Muscle layer of colon (tissue), 2 donors: ENCODE measurements at regions not wholly inside any gene's neighbourhood (a gene's known extent, or its start where the extent isn't known, plus 50 kb on each side); places are given as distances from the start of the nearest gene placed in this dataset.

Experiments
- H3K27ac ChIP-seq: one replicate; pipeline ENCODE4 v1.7.0; 2013; ENCODE audit warnings: low read depth, mild to moderate bottlenecking, low read length, moderate library complexity
- H3K27me3 ChIP-seq, 2 donors: one replicate each; pipeline ENCODE4 v1.7.0; 2013; ENCODE audit warnings: low read length in 2 of 2, mild to moderate bottlenecking in 2 of 2; ENCODE audit not compliant: insufficient read depth in 2 of 2, control insufficient read depth in 1 of 2
- H3K36me3 ChIP-seq: one replicate; pipeline ENCODE4 v1.7.0; 2013; ENCODE audit warnings: mild to moderate bottlenecking, low read length; ENCODE audit not compliant: insufficient read depth
- H3K4me1 ChIP-seq: one replicate; pipeline ENCODE4 v1.7.0; 2013; ENCODE audit warnings: mild to moderate bottlenecking, low read length; ENCODE audit not compliant: insufficient read depth
- H3K4me3 ChIP-seq, 2 donors: one replicate each; pipeline ENCODE4 v1.7.0; 2013; ENCODE audit warnings: low read length in 2 of 2, low read depth in 1 of 2, mild to moderate bottlenecking in 1 of 2, moderate library complexity in 1 of 2
- H3K9ac ChIP-seq: one replicate; pipeline ENCODE4 v1.7.0; 2013; ENCODE audit warnings: low read length
- H3K9me3 ChIP-seq: one replicate; pipeline ENCODE4 v1.7.0; 2013; ENCODE audit warnings: mild to moderate bottlenecking, low read length
- donor health status: abdominal sarcoma.
- donor health status: Adenocarcinoma of cecum.

- no peaks in the 10 kb centered on the region for H3K27me3 ChIP-seq
- H3K4me1 ChIP-seq, result no peaks in the 10 kb centered on the region
- H3K27ac ChIP-seq, result no peak overlapping the region
- H3K4me3 ChIP-seq, result no peak overlapping the region
- no peak overlapping the region for H3K9ac ChIP-seq
- H3K9me3 ChIP-seq, result no peaks in the 10 kb centered on the region
- no peaks in the 10 kb centered on the region for H3K36me3 ChIP-seq
These were observed 531.3 kb downstream of the GALC start for GRCh38 chr14:87461704-87462103.

GRCh38 chr14:87457720-87458119, 535.3 kb downstream of the GALC start:
- no peaks in the 10 kb centered on the region for H3K9me3 ChIP-seq
- no peaks in the 10 kb centered on the region for H3K27me3 ChIP-seq
- H3K36me3 ChIP-seq, result no peaks in the 10 kb centered on the region
- H3K4me3 ChIP-seq, result no peak overlapping the region
- H3K27ac ChIP-seq, result no peak overlapping the region
- no peak overlapping the region for H3K9ac ChIP-seq
- no peaks in the 10 kb centered on the region for H3K4me1 ChIP-seq

- H3K9me3 ChIP-seq, result no peaks in the 10 kb centered on the region
- H3K36me3 ChIP-seq, result no peaks in the 10 kb centered on the region
- H3K4me3 ChIP-seq, result no peak overlapping the region
- no peaks in the 10 kb centered on the region for H3K27me3 ChIP-seq
- H3K4me1 ChIP-seq, result no peaks in the 10 kb centered on the region
- H3K9ac ChIP-seq, result no peak overlapping the region
- no peak overlapping the region for H3K27ac ChIP-seq
These were observed 542.8 kb downstream of the GALC start for GRCh38 chr14:87450193-87450592.

GRCh38 chr14:87449016-87449415, 544.0 kb downstream of the GALC start:
- Histone ChIP-seq H3K36me3 (no peaks in the 10 kb centered on the region), H3K27me3 (no peaks in the 10 kb centered on the region), H3K4me1 (no peaks in the 10 kb centered on the region), H3K4me3 (no peak overlapping the region), H3K27ac (no peak overlapping the region), H3K9ac (no peak overlapping the region), H3K9me3 (no peaks in the 10 kb centered on the region)

- no peak overlapping the region for H3K4me3 ChIP-seq
These were observed 549.2 kb downstream of the GALC start for GRCh38 chr14:87443787-87444186.

GRCh38 chr14:87443039-87443438, 549.9 kb downstream of the GALC start:
- no peak overlapping the region for H3K4me3 ChIP-seq
- H3K27ac ChIP-seq, result no peak overlapping the region
- no peak overlapping the region for H3K9ac ChIP-seq
- no peaks in the 10 kb centered on the region for H3K27me3 ChIP-seq
- H3K36me3 ChIP-seq, result no peaks in the 10 kb centered on the region
- no peaks in the 10 kb centered on the region for H3K9me3 ChIP-seq
- no peaks in the 10 kb centered on the region for H3K4me1 ChIP-seq

More at GRCh38 chr14:87443787-87444186, 549.2 kb downstream of the GALC start:
- no peaks in the 10 kb centered on the region for H3K9me3 ChIP-seq
- no peak overlapping the region for H3K27ac ChIP-seq
- H3K27me3 ChIP-seq, result no peaks in the 10 kb centered on the region
- no peak overlapping the region for H3K9ac ChIP-seq
- H3K4me1 ChIP-seq, result no peaks in the 10 kb centered on the region
- H3K36me3 ChIP-seq, result no peaks in the 10 kb centered on the region

- Histone ChIP-seq H3K9ac (no peak overlapping the region), H3K27ac (no peak overlapping the region), H3K27me3 (no peaks in the 10 kb centered on the region), H3K36me3 (no peaks in the 10 kb centered on the region), H3K9me3 (no peaks in the 10 kb centered on the region), H3K4me3 (no peak overlapping the region), H3K4me1 (no peaks in the 10 kb centered on the region)
These were observed 555.8 kb downstream of the GALC start for GRCh38 chr14:87437158-87437557.

- Histone ChIP-seq H3K36me3 (no peaks in the 10 kb centered on the region), H3K4me1 (no peaks in the 10 kb centered on the region), H3K9me3 (no peaks in the 10 kb centered on the region), H3K4me3 (no peak overlapping the region), H3K9ac (no peak overlapping the region), H3K27me3 (no peaks in the 10 kb centered on the region), H3K27ac (no peak overlapping the region)
These were observed 558.3 kb downstream of the GALC start for GRCh38 chr14:87434680-87435079.

- H3K9me3 ChIP-seq, result no peaks in the 10 kb centered on the region
- H3K36me3 ChIP-seq, result no peaks in the 10 kb centered on the region
- no peak overlapping the region for H3K27ac ChIP-seq
- no peak overlapping the region for H3K9ac ChIP-seq
- H3K27me3 ChIP-seq, result no peaks in the 10 kb centered on the region
- no peak overlapping the region for H3K4me3 ChIP-seq
- H3K4me1 ChIP-seq, result no peaks in the 10 kb centered on the region
These were observed 559.0 kb downstream of the GALC start for GRCh38 chr14:87434011-87434410.

- no peaks in the 10 kb centered on the region for H3K4me1 ChIP-seq
- no peaks in the 10 kb centered on the region for H3K36me3 ChIP-seq
- H3K9me3 ChIP-seq, result no peaks in the 10 kb centered on the region
- no peak overlapping the region for H3K4me3 ChIP-seq
- no peaks in the 10 kb centered on the region for H3K27me3 ChIP-seq
- H3K9ac ChIP-seq, result no peak overlapping the region
- no peak overlapping the region for H3K27ac ChIP-seq
These were observed 560.3 kb downstream of the GALC start for GRCh38 chr14:87432698-87433097.

- H3K4me3 ChIP-seq, result no peak overlapping the region
- no peak overlapping the region for H3K27ac ChIP-seq
- no peak overlapping the region for H3K9ac ChIP-seq
- H3K36me3 ChIP-seq, result no peaks in the 10 kb centered on the region
- H3K4me1 ChIP-seq, result no peaks in the 10 kb centered on the region
- no peaks in the 10 kb centered on the region for H3K27me3 ChIP-seq
- H3K9me3 ChIP-seq, result no peaks in the 10 kb centered on the region
These were observed 562.2 kb downstream of the GALC start for GRCh38 chr14:87430810-87431209.

GRCh38 chr14:87430214-87430613, 562.8 kb downstream of the GALC start:
- Histone ChIP-seq H3K27me3 (no peaks in the 10 kb centered on the region), H3K4me1 (no peaks in the 10 kb centered on the region), H3K27ac (no peak overlapping the region), H3K36me3 (no peaks in the 10 kb centered on the region), H3K9me3 (no peaks in the 10 kb centered on the region), H3K4me3 (no peak overlapping the region), H3K9ac (no peak overlapping the region)
